Mucosa of rectum (tissue), 2 donors: ENCODE measurements at regions not wholly inside any gene's neighbourhood (a gene's known extent, or its start where the extent isn't known, plus 50 kb on each side); places are given as distances from the start of the nearest gene placed in this dataset.

Experiments
- H3K27ac ChIP-seq, 2 donors: one replicate each; pipeline ENCODE4 v1.7.0; 2013; ENCODE audit warnings: inconsistent platforms in 2 of 2, low read depth in 2 of 2, low read length in 2 of 2
- H3K27me3 ChIP-seq, 2 donors: one replicate each; pipeline ENCODE4 v1.7.0; 2013; ENCODE audit warnings: low read length in 2 of 2; ENCODE audit not compliant: control insufficient read depth in 2 of 2, insufficient read depth in 2 of 2
- H3K36me3 ChIP-seq, 2 donors: one replicate each; pipeline ENCODE4 v1.7.0; 2013; ENCODE audit warnings: low read length in 2 of 2; ENCODE audit not compliant: control insufficient read depth in 2 of 2, insufficient read depth in 2 of 2
- H3K4me1 ChIP-seq, 2 donors: one replicate each; pipeline ENCODE4 v1.7.0; 2013; ENCODE audit warnings: low read length in 2 of 2, mild to moderate bottlenecking in 1 of 2; ENCODE audit not compliant: control insufficient read depth in 2 of 2, insufficient read depth in 2 of 2
- H3K4me3 ChIP-seq, 2 donors: one replicate each; pipeline ENCODE4 v1.7.0; 2013; ENCODE audit warnings: low read length in 2 of 2
- H3K9ac ChIP-seq, 2 donors: one replicate each; pipeline ENCODE4 v1.7.0; 2013; ENCODE audit warnings: low read length in 2 of 2, low read depth in 1 of 2, mild to moderate bottlenecking in 1 of 2
- H3K9me3 ChIP-seq, 2 donors: one replicate each; pipeline ENCODE4 v1.7.0; 2013; ENCODE audit warnings: low read length in 2 of 2; ENCODE audit not compliant: control insufficient read depth in 2 of 2
- donor health status: healthy.
- donor health status: Normal muscosa, but diverticular disease.

GRCh38 chr3:13259831-13260230, 160.3 kb downstream of the NUP210 start:
- no peaks in the 10 kb centered on the region for H3K9me3 ChIP-seq
- no peak overlapping the region for H3K9ac ChIP-seq
- no peak overlapping the region for H3K27ac ChIP-seq
- H3K27me3 ChIP-seq = no peaks in the 10 kb centered on the region
- H3K4me1 ChIP-seq = no peaks in the 10 kb centered on the region
- no peaks in the 10 kb centered on the region for H3K36me3 ChIP-seq
- H3K4me3 ChIP-seq = no peak overlapping the region

DNA sequence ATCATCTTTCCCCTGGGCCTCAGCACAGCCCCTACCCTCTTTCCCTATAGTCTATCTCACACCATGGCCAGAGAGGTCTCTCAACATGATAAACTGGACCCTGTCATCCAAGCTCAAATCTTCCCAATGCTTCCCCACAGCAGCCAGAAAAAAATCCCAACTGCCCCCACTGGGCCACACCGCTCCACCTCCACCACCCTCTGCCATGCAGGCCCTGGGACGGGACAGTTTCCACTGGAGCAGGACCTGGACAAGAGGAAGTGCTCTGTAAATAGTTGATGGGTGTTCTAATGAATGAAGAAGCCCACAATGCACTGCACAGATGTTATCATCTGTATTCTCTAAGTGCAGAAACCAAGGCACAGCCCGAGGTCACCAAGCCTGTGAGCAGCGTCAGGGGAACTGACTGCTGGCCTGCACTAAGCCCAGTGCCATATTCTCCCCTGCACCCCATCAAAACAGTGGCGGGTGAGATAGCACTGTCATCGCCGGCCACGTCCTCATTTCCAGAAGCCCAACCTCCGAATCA, 161.1 kb downstream of the NUP210 start:
- Histone ChIP-seq H3K27ac (no peak overlapping the region), H3K4me3 (no peak overlapping the region), H3K27me3 (no peaks in the 10 kb centered on the region), H3K9ac (no peak overlapping the region), H3K36me3 (no peaks in the 10 kb centered on the region), H3K4me1 (no peaks in the 10 kb centered on the region), H3K9me3 (no peaks in the 10 kb centered on the region)

GRCh38 chr3:13258280-13258679, 161.8 kb downstream of the NUP210 start:
- Histone ChIP-seq H3K9me3 (no peaks in the 10 kb centered on the region), H3K27me3 (no peaks in the 10 kb centered on the region), H3K4me1 (no peaks in the 10 kb centered on the region), H3K9ac (no peak overlapping the region), H3K4me3 (no peak overlapping the region), H3K36me3 (no peaks in the 10 kb centered on the region), H3K27ac (no peak overlapping the region)

DNA sequence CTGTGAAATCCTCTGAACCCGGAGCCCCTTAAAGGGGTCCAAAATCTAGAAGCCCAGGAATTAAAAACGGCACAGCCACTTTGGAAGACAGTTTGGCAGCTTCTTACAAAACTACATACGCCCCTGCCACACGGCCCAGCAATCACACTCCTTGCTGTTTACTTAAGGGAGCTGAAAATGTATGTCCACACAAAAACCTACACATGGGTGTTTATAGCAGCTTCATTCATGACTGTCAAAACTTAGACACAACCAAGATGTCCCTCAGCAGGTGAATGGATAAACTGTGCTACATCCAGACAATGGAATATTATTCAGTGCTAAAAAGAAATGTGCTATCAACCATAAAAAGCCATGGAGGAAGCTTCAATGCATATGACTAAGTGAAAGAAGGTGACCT, 162.5 kb downstream of the NUP210 start:
- H3K4me1 ChIP-seq = no peaks in the 10 kb centered on the region
- H3K9me3 ChIP-seq = no peaks in the 10 kb centered on the region
- no peak overlapping the region for H3K9ac ChIP-seq
- H3K27me3 ChIP-seq = no peaks in the 10 kb centered on the region
- H3K27ac ChIP-seq = no peak overlapping the region
- H3K4me3 ChIP-seq = no peak overlapping the region
- no peaks in the 10 kb centered on the region for H3K36me3 ChIP-seq

GRCh38 chr3:13256845-13257244, 163.3 kb downstream of the NUP210 start:
- Histone ChIP-seq H3K27ac (no peak overlapping the region), H3K4me3 (no peak overlapping the region), H3K9ac (no peak overlapping the region), H3K36me3 (no peaks in the 10 kb centered on the region), H3K4me1 (no peaks in the 10 kb centered on the region), H3K27me3 (no peaks in the 10 kb centered on the region), H3K9me3 (no peaks in the 10 kb centered on the region)

DNA sequence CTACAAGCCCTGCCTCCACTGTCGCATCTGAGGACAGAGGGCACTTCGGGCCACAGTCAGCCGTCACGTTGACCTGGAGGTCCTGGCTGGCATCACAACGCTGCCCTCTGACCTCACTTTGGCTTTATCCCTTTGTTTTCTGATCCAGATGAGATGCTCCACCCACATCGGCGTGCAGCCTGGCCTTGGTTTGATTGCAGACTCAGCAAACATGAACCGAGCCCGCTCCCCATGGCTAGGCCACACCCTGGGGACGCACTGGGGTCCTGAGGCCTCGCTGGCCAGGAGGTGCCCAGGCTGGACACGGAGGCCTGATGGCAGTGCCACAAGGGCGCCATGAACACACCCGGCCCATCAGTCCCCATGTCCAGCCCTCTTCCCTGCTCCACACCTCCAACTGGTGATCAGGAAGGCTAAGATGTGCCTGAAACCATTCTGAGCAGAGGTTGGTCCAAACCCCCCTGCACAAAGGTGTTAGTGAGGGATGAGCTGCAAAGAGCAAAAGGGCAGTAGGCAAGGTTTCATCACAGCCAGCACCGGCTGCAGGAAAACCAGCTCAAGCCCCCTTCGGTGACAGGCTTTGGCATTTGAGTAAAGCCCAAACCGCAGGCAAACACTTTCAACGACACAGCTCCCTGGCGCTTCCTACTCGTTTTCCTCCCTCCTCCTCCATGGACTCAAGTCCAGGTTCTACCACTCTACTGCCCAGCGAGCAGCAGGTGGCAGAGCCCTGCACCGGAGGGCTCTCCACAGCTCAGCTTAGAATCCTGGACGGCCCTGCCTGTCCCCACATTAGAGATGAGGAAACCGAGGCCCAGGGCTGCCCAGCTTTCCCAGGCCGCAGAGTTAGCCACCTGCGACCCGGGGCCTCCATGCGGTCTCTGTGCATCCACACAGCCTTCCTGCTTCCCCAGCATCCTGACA, 165.8 kb downstream of the NUP210 start:
- Histone ChIP-seq H3K27ac (no peak overlapping the region), H3K9me3 (no peaks in the 10 kb centered on the region), H3K4me3 (no peak overlapping the region), H3K27me3 (no peaks in the 10 kb centered on the region), H3K4me1 (no peaks in the 10 kb centered on the region), H3K36me3 (no peaks in the 10 kb centered on the region), H3K9ac (no peak overlapping the region)

- H3K9ac ChIP-seq = no peak overlapping the region
- no peaks in the 10 kb centered on the region for H3K9me3 ChIP-seq
- H3K27me3 ChIP-seq = no peaks in the 10 kb centered on the region
- H3K27ac ChIP-seq = no peak overlapping the region
- H3K4me1 ChIP-seq = no peaks in the 10 kb centered on the region
- no peak overlapping the region for H3K4me3 ChIP-seq
- no peaks in the 10 kb centered on the region for H3K36me3 ChIP-seq
These were observed 166.7 kb downstream of the NUP210 start for GRCh38 chr3:13253208-13253937.

DNA sequence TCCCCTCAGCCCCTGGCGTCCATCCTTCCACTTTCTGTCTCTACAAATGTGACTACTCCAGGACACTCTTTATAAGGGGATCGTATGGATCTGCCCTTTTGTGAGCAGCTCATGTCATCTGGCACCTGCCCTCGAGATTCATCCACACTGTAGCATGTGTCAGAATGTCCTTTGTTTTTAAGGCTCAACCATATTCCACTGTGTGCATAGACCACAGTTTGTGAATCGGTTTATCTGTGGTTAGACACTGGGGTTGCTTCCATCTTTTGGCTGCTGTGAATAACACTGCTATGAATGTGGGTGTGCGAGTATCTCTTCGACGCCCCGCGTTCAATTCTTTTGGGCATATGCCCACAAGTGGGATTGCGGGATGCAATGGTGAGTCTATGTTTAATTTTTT, 167.9 kb downstream of the NUP210 start:
- no peak overlapping the region for H3K27ac ChIP-seq
- no peaks in the 10 kb centered on the region for H3K27me3 ChIP-seq
- H3K9me3 ChIP-seq = no peaks in the 10 kb centered on the region

GRCh38 chr3:13251166-13251903, 168.8 kb downstream of the NUP210 start:
- Histone ChIP-seq H3K27ac (no peak overlapping the region), H3K27me3 (no peaks in the 10 kb centered on the region), H3K9me3 (no peaks in the 10 kb centered on the region), H3K4me3 (no peak overlapping the region), H3K4me1 (no peaks in the 10 kb centered on the region), H3K9ac (no peak overlapping the region), H3K36me3 (no peaks in the 10 kb centered on the region)

More for the DNA sequence above, 167.9 kb downstream of the NUP210 start:
- H3K9ac ChIP-seq = no peak overlapping the region
- H3K4me3 ChIP-seq = no peak overlapping the region
- no peaks in the 10 kb centered on the region for H3K4me1 ChIP-seq
- no peaks in the 10 kb centered on the region for H3K36me3 ChIP-seq
